NCI-H460 (cell line): ENCODE measurements at regions not wholly inside any gene's neighbourhood (a gene's known extent, or its start where the extent isn't known, plus 50 kb on each side); places are given as distances from the start of the nearest gene placed in this dataset.

ENCODE experiments used
- DNase-seq: peaks from one replicate; pipeline ENCODE4 v3.0.0-alpha.2; 2016; ENCODE audit warnings: low read depth; ENCODE audit errors: extremely low read depth

- DNase-seq: peak; percentile 43
These were observed 457.6 kb downstream of the TFAP2A start for GRCh38 chr6:9957215-9957759.

- DNase-seq: no peak
These were observed 466.2 kb downstream of the TFAP2A start for GRCh38 chr6:9948678-9949077.

- DNase-seq: no peak
These were observed 470.9 kb downstream of the TFAP2A start for GRCh38 chr6:9943986-9944385.

DNA sequence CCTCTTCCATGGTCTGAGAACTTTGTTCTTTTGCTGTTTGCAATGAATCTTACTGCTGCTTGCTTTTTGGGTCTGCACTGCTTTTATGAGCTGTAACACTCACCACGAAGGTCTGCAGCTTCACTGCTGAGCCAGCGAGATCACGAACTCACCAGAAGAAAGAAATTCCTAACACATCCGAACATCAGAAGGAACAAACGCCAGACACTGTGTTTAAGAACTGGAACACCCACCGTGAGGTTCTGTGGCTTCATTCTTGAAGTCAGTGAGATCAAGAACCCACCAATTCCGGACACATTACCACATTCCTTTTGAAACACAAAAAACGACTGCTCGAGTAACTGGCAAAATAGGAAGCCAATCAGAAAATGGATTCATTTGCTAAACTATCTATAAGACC, 471.8 kb downstream of the TFAP2A start:
- DNase-seq: no peak

- DNase-seq: no peak
These were observed 472.7 kb downstream of the TFAP2A start for GRCh38 chr6:9942131-9942530.

DNA sequence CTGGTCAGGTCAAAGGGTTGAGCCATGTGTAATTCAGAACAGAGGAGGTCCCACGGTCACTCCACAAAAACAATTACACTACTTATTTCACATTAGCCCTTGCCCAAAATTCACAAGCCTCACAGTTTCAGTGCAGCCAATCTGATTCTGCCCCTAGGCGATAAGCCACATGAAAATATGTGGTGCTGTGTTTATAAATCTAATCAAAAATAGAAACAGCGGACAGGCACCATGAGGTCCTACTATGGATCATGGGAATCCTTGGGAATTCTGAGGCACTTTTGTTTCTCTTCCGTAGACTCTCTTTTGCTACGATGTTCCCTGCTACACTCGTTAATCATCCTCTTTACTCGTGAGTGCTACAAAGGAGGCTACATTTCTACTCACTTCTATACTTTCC, 476.1 kb downstream of the TFAP2A start:
- no peak for DNase-seq

DNA sequence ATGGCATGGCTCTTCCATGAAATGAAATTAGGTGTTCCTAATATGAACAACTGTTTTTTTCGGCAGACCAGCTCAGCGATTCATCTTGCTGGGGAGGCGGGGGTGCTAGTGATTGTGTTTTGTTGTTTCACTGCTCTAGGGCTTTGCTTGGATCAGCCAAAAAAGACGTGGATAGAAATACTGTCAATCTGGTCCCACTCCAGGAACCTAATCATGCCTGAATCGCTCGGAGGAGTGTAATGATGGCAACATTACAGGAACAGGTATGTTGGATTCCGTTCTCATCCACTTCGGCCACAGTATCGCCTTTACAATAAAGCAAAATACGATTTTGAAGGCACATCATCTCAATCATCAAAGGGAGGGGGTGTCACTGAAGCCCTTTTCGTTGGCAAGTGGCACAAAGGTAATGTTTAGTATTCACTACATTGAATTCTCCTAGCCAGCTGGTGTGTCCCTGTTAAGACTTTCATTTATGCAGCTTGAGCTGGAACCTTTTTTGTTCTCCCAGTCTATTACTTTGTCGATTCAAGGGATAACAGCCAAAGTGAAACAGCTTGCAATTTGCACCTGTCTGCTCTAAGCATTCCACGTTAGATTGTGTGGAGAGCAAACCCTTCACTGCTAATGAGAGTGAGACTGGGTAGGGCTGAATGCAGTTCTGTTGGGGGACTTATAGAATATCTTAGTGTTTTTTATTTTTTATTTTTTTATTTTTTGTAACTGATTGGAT, 477.7 kb downstream of the TFAP2A start:
- no peak for DNase-seq

GRCh38 chr6:9936551-9936950, 478.3 kb downstream of the TFAP2A start:
- no peak for DNase-seq

- peak; percentile 9 for DNase-seq
These were observed 481.2 kb downstream of the TFAP2A start for GRCh38 chr6:9933677-9934076.

GRCh38 chr6:9927275-9927674, 487.6 kb downstream of the TFAP2A start:
- no peak for DNase-seq

- no peak for DNase-seq
These were observed 489.9 kb downstream of the TFAP2A start for GRCh38 chr6:9924971-9925370.

- DNase-seq: no peak
These were observed 493.5 kb downstream of the TFAP2A start for GRCh38 chr6:9921366-9921765.

DNA sequence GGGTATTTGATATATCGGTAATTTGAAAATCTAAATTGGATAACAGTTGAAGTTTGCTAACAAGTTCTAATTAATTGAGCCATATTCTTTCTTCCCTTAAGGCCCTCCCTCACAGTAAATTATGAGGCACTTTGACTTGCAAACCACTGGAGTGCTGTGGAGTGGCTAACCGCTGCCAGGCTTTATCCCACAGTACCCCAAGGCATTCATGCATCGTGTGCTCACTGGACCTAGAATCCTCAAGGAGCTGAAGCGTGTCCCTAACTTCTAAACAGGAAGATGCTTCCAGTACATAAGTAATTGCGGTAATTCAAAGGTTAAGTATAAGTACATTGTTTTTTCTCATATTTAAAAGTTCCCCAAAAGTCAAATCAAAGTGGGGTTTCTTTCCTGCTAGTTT, 499.9 kb downstream of the TFAP2A start:
- DNase-seq: no peak

DNA sequence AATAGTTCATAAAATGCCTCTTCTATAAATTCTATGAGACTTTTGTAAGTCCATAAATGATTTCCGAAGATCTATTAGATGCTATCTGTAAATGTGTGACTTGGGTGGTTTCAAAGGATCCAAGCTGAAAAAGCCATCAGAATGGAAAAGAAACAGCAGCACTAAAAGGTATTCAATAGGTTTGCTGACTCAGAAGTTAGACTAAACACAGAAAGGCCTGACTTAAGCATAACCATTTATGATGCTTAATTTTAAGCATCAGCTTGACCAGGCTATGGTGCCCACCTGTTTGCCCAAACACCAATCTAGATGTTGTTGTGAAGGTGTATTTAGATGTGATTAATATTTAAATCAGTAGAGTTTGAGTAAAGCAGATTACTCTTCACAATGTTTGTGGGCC, 513.5 kb downstream of the TFAP2A start:
- DNase-seq: no peak

GRCh38 chr6:9896806-9897205, 518.1 kb downstream of the TFAP2A start:
- DNase-seq: no peak

DNA sequence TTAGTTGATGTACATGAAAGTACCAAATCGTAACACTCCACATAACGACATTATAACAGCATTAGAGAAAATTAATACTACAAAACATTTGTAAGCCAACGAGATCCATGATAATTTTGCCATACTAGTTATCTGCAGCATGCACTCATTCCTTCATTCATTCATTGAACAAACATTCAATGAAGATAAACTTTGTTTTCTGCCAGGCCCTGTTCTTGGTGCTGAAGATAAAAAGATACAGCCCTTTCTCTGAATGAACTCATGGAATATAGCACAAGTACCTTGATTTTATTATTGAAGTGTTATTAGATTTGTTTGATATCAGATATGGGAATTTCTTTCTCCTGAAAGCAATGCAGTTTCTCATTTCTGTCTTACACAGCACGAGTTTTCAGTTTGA, 524.0 kb downstream of the TFAP2A start:
- no peak for DNase-seq

DNA sequence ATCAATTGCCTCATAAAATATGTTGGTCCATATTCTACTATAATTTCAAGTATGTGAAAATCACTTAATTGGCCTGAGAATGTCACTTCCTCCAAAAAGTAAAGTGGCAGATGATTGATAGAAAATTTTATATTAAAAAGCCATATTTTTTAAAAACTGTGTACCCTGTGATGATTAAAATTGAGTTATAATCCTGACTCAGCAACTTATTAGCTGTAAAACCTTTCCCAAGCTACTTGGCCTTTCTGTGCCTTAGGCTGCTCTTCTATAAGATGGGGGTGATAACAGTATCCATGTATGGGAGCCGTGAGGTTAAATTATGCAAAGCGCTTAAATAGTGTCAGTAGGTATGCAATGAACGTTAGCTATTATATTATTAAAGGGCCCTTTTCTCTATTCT, 524.4 kb downstream of the TFAP2A start:
- no peak for DNase-seq

GRCh38 chr6:9878535-9878934, 536.3 kb downstream of the TFAP2A start:
- no peak for DNase-seq

- DNase-seq: no peak
These were observed 539.1 kb downstream of the TFAP2A start for GRCh38 chr6:9875605-9876353.

DNA sequence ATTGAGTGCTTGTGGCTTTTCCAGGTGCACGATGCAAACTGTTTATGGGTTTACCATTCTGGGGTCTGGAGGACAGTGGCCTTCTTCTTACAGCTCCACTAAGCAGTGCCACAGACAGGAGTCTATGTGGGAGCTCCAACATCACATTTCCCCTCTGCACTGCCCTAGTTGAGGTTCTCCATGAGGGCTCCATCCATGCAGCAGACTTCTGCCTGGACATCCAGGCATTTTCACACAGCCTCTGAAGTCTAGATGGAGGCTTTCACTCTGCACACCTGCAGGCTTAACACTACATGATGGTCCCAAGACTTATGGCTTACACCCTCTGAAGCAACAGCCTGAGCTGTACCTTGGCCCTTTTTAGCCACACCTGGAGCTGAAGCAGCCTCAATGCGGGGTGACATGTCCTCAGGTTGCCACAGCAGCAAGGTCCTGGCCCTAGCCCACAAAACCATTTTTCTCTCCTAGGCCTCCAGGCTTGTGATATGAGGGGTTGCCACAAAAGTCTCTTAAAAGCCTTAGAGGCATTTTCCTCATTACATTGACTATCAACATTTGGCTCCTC, 552.2 kb downstream of the TFAP2A start:
- no peak for DNase-seq

DNA sequence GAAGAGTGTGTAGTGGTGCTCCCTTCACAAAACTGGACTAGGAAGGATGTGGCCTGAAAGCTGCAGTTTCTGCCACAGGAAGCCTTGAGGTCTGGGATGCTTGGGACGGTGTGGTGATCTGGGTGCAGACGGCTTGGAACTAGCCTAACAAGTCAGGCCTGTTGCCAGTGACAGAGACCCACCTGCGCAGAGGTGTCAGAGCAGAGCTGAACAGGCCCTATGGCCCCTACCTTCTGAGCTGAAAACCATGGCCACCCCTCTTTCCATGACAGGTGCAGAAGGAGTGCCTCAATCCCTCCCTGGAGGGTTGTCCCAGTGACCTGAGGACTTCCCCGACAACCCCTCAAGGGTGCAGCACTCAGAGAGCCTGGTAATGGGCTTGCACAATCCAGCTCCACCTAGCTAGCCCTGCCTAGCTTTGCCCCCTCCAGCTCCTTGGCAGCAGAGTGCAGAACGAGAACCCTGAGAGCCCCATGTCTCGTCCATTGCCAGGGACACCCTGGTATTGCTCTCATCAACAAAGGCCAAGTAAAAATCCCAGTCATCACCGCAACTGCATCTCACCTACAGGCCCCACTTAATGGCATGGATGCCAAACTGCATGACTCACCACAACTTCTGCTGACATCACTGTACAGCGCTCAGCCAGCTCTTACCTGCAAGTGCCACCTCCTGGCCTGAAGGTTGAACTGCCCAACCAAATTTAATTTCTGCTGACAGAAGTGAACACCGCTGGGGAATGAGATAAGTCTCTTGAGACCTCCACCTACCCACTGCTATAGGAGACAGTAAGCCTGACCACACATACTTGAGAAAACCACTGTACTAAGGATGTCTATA, 563.1 kb downstream of the TFAP2A start:
- no peak for DNase-seq
